Naive thymus-derived CD4-positive, alpha-beta T cell (primary cell): ENCODE measurements at regions not wholly inside any gene's neighbourhood (a gene's known extent, or its start where the extent isn't known, plus 50 kb on each side); places are given as distances from the start of the nearest gene placed in this dataset.

Experiments used
- ATAC-seq: fragments of 150-1000 bp; cut with Tn5 transposase; 2 replicates; pipeline ENCODE4 v1.10.0; 2021; ENCODE audit warnings: mild to moderate bottlenecking, moderate library complexity
- CTCF ChIA-PET: fragments of 350-600 bp; sonication (Branson Sonifier 250); formaldehyde crosslinking; loops from one replicate; lab custom pipeline; 2021; ENCODE audit warnings: antibody characterized with exemption; lab: Charles Lee
- POLR2A ChIA-PET: fragments of 350-600 bp; sonication (Branson Sonifier 250); formaldehyde crosslinking; loops from one replicate; lab custom pipeline; 2021; ENCODE audit warnings: antibody characterized with exemption, inconsistent platforms; lab: Charles Lee
- DNase-seq, 9 donors: peaks; one replicate each; pipeline versions ENCODE4 v3.0.0 to v3.0.0-alpha.2; 2020 to 2022; ENCODE audit warnings: mixed read lengths in 1 of 9
- H3K27ac ChIP-seq: one replicate; pipeline ENCODE4 v1.7.0; 2013; ENCODE audit warnings: mild to moderate bottlenecking, low read depth, low read length, moderate library complexity
- H3K27me3 ChIP-seq, 2 donors: one replicate each; pipeline ENCODE4 v1.7.0; 2013; ENCODE audit warnings: low read length in 2 of 2, mild to moderate bottlenecking in 2 of 2, moderate library complexity in 2 of 2; ENCODE audit not compliant: control insufficient read depth in 2 of 2, insufficient read depth in 2 of 2
- H3K36me3 ChIP-seq, 3 experiments: 1 replicate in 2 of 3; 2 replicates in 1 of 3; pipeline ENCODE4 v1.7.0; 2013; ENCODE audit warnings: low read length in 3 of 3, mild to moderate bottlenecking in 3 of 3, moderate library complexity in 1 of 3; ENCODE audit not compliant: insufficient read depth in 3 of 3, control insufficient read depth in 2 of 3
- H3K4me1 ChIP-seq, 2 donors: one replicate each; pipeline ENCODE4 v1.7.0; 2013; ENCODE audit warnings: low read length in 2 of 2, mild to moderate bottlenecking in 2 of 2, moderate library complexity in 1 of 2; ENCODE audit not compliant: control insufficient read depth in 2 of 2, insufficient read depth in 2 of 2
- H3K4me3 ChIP-seq: 2 replicates; pipeline ENCODE4 v1.7.0; 2013; ENCODE audit warnings: mild to moderate bottlenecking, low read length
- H3K9me3 ChIP-seq, 3 experiments: 1 replicate in 2 of 3; 2 replicates in 1 of 3; pipeline ENCODE4 v1.7.0; 2013; ENCODE audit warnings: low read length in 3 of 3; ENCODE audit not compliant: control insufficient read depth in 2 of 3
- H3K27ac Mint-ChIP-seq, 9 donors: one replicate each; pipeline ENCODE4 v1.8.0; 2020 to 2022; ENCODE audit warnings: mixed read lengths in 9 of 9, mild to moderate bottlenecking in 8 of 9, moderate library complexity in 5 of 9, inconsistent platforms in 2 of 9
- H3K27me3 Mint-ChIP-seq, 5 donors: one replicate each; pipeline ENCODE4 v1.8.0; 2021 to 2022; ENCODE audit warnings: mixed read lengths in 5 of 5, mild to moderate bottlenecking in 1 of 5
- H3K36me3 Mint-ChIP-seq, 5 donors: one replicate each; pipeline ENCODE4 v1.8.0; 2020 to 2022; ENCODE audit warnings: mixed read lengths in 5 of 5, mild to moderate bottlenecking in 3 of 5, inconsistent platforms in 1 of 5
- H3K4me1 Mint-ChIP-seq, 7 donors: one replicate each; pipeline ENCODE4 v1.8.0; 2020 to 2022; ENCODE audit warnings: mixed read lengths in 7 of 7, mild to moderate bottlenecking in 3 of 7, inconsistent platforms in 1 of 7
- H3K4me3 Mint-ChIP-seq, 10 donors: one replicate each; pipeline ENCODE4 v1.8.0; 2020 to 2022; ENCODE audit warnings: mild to moderate bottlenecking in 10 of 10, mixed read lengths in 10 of 10, moderate library complexity in 6 of 10, inconsistent platforms in 2 of 10
- H3K9me3 Mint-ChIP-seq, 11 donors: one replicate each; pipeline ENCODE4 v1.8.0; 2020 to 2022; ENCODE audit warnings: mixed read lengths in 11 of 11, mild to moderate bottlenecking in 4 of 11, inconsistent platforms in 1 of 11, moderate library complexity in 1 of 11
- intact Hi-C, 2 donors: fragments of 100-400 bp; cut with micrococcal nuclease; formaldehyde crosslinking; loops; one replicate each; pipeline ENCODE4 v1.15.1; 2023

DNA sequence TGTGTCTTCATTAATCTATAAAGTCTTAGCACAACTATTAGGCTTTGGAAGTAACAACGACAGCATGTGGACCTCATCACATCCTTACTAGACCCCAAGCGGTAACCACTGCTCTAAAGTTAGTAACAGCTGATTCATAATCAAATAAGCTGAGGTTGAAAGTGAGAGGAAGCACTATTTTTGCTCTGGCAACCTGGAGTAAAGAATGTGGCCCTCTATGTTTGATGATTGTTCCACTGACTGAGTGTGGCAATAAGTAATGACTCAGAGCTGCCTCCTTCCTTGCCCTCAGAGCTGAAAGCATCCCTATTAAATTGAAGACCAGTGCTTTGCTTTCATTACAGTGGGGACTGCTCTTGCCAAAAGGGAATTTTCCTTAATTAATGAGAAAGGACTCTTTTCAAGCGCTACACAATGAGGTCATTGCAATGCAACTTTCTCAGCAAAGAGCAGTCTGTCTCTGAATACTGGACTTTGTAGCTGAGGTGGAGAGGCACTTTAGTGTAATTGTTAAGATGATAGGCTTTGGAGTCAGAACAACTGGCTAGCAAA lies 906.1 kb upstream of the RAG2 start:
- Histone ChIP-seq H3K4me1 (no peaks in the 10 kb centered on the region), H3K9me3 (no peaks in the 10 kb centered on the region), H3K27me3 (no peaks in the 10 kb centered on the region), H3K4me3 (no peak overlapping the region), H3K36me3 (no peaks in the 10 kb centered on the region), H3K27ac (no peak overlapping the region)
- DNase-seq (no peak), ATAC-seq (no peak)
- H3K27ac Mint-ChIP-seq = no peak overlapping the region
- H3K9me3 Mint-ChIP-seq = peaks cover 0 to 12% (median 5%) of the 10 kb centered on the region in 11 donors
- ChIA-PET CTCF (no interaction called here), POLR2A (no interaction called here)
- H3K27me3 Mint-ChIP-seq = no peaks in the 10 kb centered on the region
- peaks cover 0 to 3% (median 0%) of the 10 kb centered on the region in 7 donors for H3K4me1 Mint-ChIP-seq
- H3K4me3 Mint-ChIP-seq = no peak overlapping the region
- intact Hi-C loops = no loop called here
- peaks cover 0 to 3% (median 0%) of the 10 kb centered on the region in 5 donors for H3K36me3 Mint-ChIP-seq

DNA sequence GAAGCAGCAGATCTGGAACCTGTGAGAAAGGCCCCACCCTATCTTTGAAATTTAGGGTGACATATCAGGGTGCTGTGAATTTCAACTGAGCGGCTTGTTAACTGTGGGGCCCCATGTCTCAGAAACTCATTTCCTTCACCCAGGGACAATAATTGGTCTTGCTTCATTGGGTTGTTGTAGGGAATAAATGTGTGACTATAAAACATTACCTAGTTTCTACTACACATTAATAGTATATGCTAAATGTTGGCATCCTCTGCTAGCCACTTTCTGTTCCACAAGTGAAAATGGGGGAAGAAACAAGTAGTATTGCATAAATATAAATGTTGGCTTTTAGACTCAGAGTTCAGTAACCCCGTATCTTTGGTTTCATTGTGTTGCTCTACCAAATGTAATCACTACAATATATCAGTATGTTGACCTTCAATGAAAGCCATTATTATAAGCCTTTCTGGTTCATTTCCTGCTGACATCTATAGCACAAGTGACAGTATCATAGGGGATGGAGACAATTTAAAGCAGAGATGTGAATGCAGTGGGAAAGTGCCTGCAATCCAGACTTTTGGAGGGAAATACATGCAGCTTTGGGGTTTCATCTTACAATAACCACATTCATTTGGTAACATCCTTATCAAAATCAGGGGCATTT lies 905.5 kb upstream of the RAG2 start:
- Histone ChIP-seq H3K4me1 (no peaks in the 10 kb centered on the region), H3K27me3 (no peaks in the 10 kb centered on the region), H3K9me3 (no peaks in the 10 kb centered on the region), H3K36me3 (no peaks in the 10 kb centered on the region), H3K27ac (no peak overlapping the region), H3K4me3 (no peak overlapping the region)
- peaks cover 0 to 3% (median 0%) of the 10 kb centered on the region in 7 donors for H3K4me1 Mint-ChIP-seq
- H3K36me3 Mint-ChIP-seq = peaks cover 0 to 3% (median 0%) of the 10 kb centered on the region in 5 donors
- POLR2A ChIA-PET = no interaction called here
- peaks cover 0 to 12% (median 5%) of the 10 kb centered on the region in 11 donors for H3K9me3 Mint-ChIP-seq
- DNase-seq (no peak), ATAC-seq (no peak)
- H3K4me3 Mint-ChIP-seq = no peak overlapping the region
- CTCF ChIA-PET = no interaction called here
- intact Hi-C loops = no loop called here
- H3K27me3 Mint-ChIP-seq = no peaks in the 10 kb centered on the region
- no peak overlapping the region for H3K27ac Mint-ChIP-seq

DNA sequence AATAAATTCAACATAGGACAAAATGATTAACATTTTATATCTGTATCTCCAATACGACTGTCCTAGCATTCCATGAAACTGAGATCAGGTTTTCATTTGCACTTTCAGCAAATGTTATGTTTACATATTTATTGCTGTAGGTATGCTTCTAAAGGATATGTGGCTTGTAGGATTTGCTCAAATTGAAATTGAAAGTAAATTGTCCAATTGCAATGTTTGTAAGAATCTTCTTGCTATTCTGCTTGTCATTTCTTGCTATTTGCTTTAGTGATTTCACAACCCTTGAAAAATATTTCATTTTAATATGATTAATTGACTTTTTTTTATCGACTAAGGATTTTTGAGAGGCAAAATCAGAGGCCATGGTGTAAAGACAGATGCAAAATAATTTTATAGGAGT lies 904.2 kb upstream of the RAG2 start:
- Mint-ChIP-seq H3K27ac (no peak overlapping the region), H3K9me3 (peaks cover 0 to 13% (median 2%) of the 10 kb centered on the region in 11 donors), H3K4me1 (peaks cover 0 to 3% (median 0%) of the 10 kb centered on the region in 7 donors), H3K27me3 (no peaks in the 10 kb centered on the region), H3K4me3 (no peak overlapping the region), H3K36me3 (no peaks in the 10 kb centered on the region)
- intact Hi-C loops = no loop called here
- Histone ChIP-seq H3K4me1 (no peaks in the 10 kb centered on the region), H3K9me3 (no peaks in the 10 kb centered on the region), H3K4me3 (no peak overlapping the region), H3K27ac (no peak overlapping the region), H3K27me3 (no peaks in the 10 kb centered on the region), H3K36me3 (no peaks in the 10 kb centered on the region)
- POLR2A ChIA-PET = no interaction called here
- CTCF ChIA-PET = no interaction called here
- no peak for DNase-seq
- ATAC-seq = no peak

DNA sequence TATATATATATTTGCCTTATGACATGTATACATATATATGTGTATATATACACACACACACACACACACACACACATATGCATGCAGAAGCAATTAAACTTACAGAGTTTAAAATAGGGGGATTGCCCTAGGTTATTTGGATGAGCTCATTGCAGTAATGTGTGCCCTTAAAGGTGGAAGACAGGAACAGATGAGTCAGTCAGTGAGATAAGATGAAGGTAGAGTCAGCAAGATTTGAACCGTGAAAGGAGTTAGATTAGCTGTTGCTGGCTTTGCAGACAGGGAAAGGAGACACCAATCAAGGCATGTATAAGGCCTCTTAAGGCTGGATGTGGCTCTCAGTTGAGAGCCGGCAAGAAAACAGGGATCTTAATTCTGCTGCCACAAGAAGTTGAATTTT lies 902.4 kb upstream of the RAG2 start:
- intact Hi-C loops = no loop called here
- no peaks in the 10 kb centered on the region for H3K9me3 ChIP-seq
- H3K27ac Mint-ChIP-seq = no peak overlapping the region
- ChIA-PET CTCF (interaction anchor here (0.6 kb wide), 1 partner anchor 15 kb away, joined by 3 read pairs; no protein-coding TSS in a partner anchor), POLR2A (no interaction called here)
- no peak for DNase-seq
- peaks cover 0 to 5% (median 0%) of the 10 kb centered on the region in 7 donors for H3K4me1 Mint-ChIP-seq
- H3K9me3 Mint-ChIP-seq = peaks cover 0 to 14% (median 2%) of the 10 kb centered on the region in 11 donors
- no peaks in the 10 kb centered on the region for H3K36me3 ChIP-seq
- no peaks in the 10 kb centered on the region for H3K36me3 Mint-ChIP-seq
- ATAC-seq = no peak
- no peaks in the 10 kb centered on the region for H3K27me3 Mint-ChIP-seq
- no peaks in the 10 kb centered on the region for H3K27me3 ChIP-seq
- H3K27ac ChIP-seq = no peak overlapping the region
- no peak overlapping the region for H3K4me3 Mint-ChIP-seq
- no peak overlapping the region for H3K4me3 ChIP-seq
- H3K4me1 ChIP-seq = no peaks in the 10 kb centered on the region

DNA sequence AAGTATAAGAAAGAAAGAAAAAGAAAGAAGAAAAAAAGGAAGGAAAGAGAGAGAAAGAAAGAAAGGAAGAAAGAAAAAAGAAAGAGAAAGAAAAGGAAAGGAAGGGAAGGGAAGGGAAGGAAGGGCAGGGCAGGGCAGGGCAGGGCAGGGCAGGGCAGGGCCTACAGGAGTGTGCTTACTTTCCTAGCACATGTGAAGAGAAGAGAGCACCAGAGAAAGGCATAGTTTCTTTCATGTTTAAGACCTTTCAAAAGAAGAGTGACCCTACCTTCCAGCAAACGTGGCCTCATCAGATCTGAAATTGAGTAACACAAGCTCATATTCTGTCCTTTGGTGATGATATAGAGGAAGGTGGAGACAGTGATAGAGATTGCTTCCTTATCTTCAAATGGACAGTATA lies 899.3 kb upstream of the RAG2 start:
- POLR2A ChIA-PET = no interaction called here
- H3K36me3 Mint-ChIP-seq = no peaks in the 10 kb centered on the region

DNA sequence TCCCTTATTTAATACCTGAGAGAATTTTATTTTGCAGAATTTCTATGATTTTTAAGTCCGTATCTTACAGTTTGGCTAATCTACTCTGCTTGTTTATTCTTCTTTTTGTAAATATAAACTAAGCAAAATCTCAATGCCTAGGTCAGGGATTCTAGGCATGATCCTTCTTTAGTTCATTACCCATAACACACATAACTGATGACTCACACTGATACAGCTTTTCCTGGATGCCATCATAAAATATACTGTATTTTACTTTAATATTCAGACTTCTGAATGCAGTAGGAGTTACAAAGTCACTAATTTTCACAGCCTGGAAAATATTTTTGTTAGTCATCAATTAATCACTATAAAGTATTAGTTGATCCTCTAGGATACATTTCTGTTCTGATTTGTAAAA lies 898.2 kb upstream of the RAG2 start:
- H3K9me3 Mint-ChIP-seq = peaks cover 0 to 13% (median 3%) of the 10 kb centered on the region in 11 donors
- no peaks in the 10 kb centered on the region for H3K36me3 Mint-ChIP-seq
- H3K4me1 Mint-ChIP-seq = peaks cover 0 to 5% (median 0%) of the 10 kb centered on the region in 7 donors
- H3K4me3 ChIP-seq = no peak overlapping the region
- intact Hi-C loops = no loop called here
- no peak overlapping the region for H3K27ac ChIP-seq
- no peaks in the 10 kb centered on the region for H3K27me3 Mint-ChIP-seq
- H3K4me3 Mint-ChIP-seq = no peak overlapping the region
- H3K27ac Mint-ChIP-seq = no peak overlapping the region
- ChIA-PET POLR2A (no interaction called here), CTCF (no interaction called here)
- H3K36me3 ChIP-seq = no peaks in the 10 kb centered on the region
- H3K9me3 ChIP-seq = no peaks in the 10 kb centered on the region
- H3K4me1 ChIP-seq = no peaks in the 10 kb centered on the region
- no peak for DNase-seq
- no peak for ATAC-seq
- H3K27me3 ChIP-seq = no peaks in the 10 kb centered on the region

More for the DNA sequence above, 899.3 kb upstream of the RAG2 start:
- H3K4me3 ChIP-seq = no peak overlapping the region
- no peaks in the 10 kb centered on the region for H3K4me1 ChIP-seq
- H3K27ac ChIP-seq = no peak overlapping the region
- no peak for DNase-seq
- CTCF ChIA-PET = no interaction called here
- H3K4me3 Mint-ChIP-seq = no peak overlapping the region
- no peak overlapping the region for H3K27ac Mint-ChIP-seq
- H3K27me3 Mint-ChIP-seq = no peaks in the 10 kb centered on the region
- H3K9me3 ChIP-seq = no peaks in the 10 kb centered on the region
- ATAC-seq = no peak
- intact Hi-C loops = no loop called here
- H3K4me1 Mint-ChIP-seq = peaks cover 0 to 5% (median 0%) of the 10 kb centered on the region in 7 donors
- peaks cover 0 to 13% (median 2%) of the 10 kb centered on the region in 11 donors for H3K9me3 Mint-ChIP-seq
- H3K36me3 ChIP-seq = no peaks in the 10 kb centered on the region
- H3K27me3 ChIP-seq = no peaks in the 10 kb centered on the region

DNA sequence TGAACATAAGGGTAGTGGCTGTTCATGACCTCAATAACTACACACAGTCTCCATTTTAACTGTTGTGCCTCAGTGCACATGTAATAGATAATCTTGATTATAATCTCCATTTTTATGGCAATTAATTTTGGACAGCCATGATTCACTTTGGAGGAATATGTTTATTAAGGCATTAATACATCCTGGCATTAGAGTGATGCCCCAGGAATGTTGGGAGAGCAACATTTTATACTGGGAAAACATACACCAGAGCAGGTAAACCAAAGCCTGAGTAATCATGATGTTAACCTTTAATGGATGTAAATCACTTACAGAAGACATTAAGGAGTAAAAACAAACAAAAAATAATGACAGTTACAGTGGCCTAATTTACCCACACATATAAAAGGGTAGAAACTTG lies 886.3 kb upstream of the RAG2 start:
- H3K27me3 Mint-ChIP-seq = no peaks in the 10 kb centered on the region
- peaks cover 0 to 13% (median 4%) of the 10 kb centered on the region in 11 donors for H3K9me3 Mint-ChIP-seq
- no peaks in the 10 kb centered on the region for H3K4me1 Mint-ChIP-seq
- Histone ChIP-seq H3K9me3 (no peaks in the 10 kb centered on the region), H3K4me3 (no peak overlapping the region), H3K27me3 (no peaks in the 10 kb centered on the region), H3K4me1 (no peaks in the 10 kb centered on the region), H3K36me3 (no peaks in the 10 kb centered on the region), H3K27ac (no peak overlapping the region)
- H3K36me3 Mint-ChIP-seq = peaks cover 0 to 4% (median 0%) of the 10 kb centered on the region in 5 donors
- DNase-seq (no peak), ATAC-seq (no peak)
- ChIA-PET POLR2A (no interaction called here), CTCF (no interaction called here)
- no peak overlapping the region for H3K4me3 Mint-ChIP-seq
- H3K27ac Mint-ChIP-seq = no peak overlapping the region
- intact Hi-C loops = no loop called here
